ENCODE measurements at regions not wholly inside any gene's neighbourhood (a gene's known extent, or its start where the extent isn't known, plus 50 kb on each side); places are given as distances from the start of the nearest gene placed in this dataset.

GRCh38 chr11:101341578-101341977 lies 212.0 kb upstream of the PGR start:
- WGBS (ENCODE audit: insufficient coverage) = no CpG with 5 or more reads among the region's 1 CpG

GRCh38 chr11:101336858-101337257 lies 207.2 kb upstream of the PGR start:
- H3K27ac ChIP-seq (ENCODE audit: low read depth in 1 of 2, low read length in 2 of 2) = no peak overlapping the region
- no peaks in the 10 kb centered on the region for H3K27me3 Mint-ChIP-seq (ENCODE audit: low read depth in 3 of 3)
- WGBS (ENCODE audit: insufficient coverage) = 56% methylated on average over 2 of the region's 4 CpGs
- H3K4me1 ChIP-seq (ENCODE audit: control insufficient read depth in 1 of 2, insufficient read depth in 2 of 2, low read length in 2 of 2) = no peaks in the 10 kb centered on the region
- no peaks in the 10 kb centered on the region for H3K36me3 ChIP-seq (replicated peaks in 1 of 2; ENCODE audit: control insufficient read depth in 1 of 2, insufficient read depth in 2 of 2, low read length in 2 of 2)
- H3K4me3 Mint-ChIP-seq = no peak overlapping the region
- TF ChIP-seq CTCF (IDR thresholded peaks at IDR 0.05) = no peak
- no peak overlapping the region for H3K4me2 ChIP-seq (replicated peaks; ENCODE audit: extremely low read depth, low read length, poor library complexity, severe bottlenecking)
- H2AFZ ChIP-seq (ENCODE audit: insufficient read depth, low read depth, low read length, poor library complexity, severe bottlenecking) = no peak overlapping the region
- H3K4me1 Mint-ChIP-seq = no peaks in the 10 kb centered on the region
- H3K79me2 ChIP-seq (ENCODE audit: insufficient read depth, low read length) = no peaks in the 10 kb centered on the region
- no peak overlapping the region for H3K9ac ChIP-seq (ENCODE audit: insufficient read depth, low read length, poor library complexity, severe bottlenecking)
- H3K27ac Mint-ChIP-seq = no peak overlapping the region
- H3K36me3 Mint-ChIP-seq = no peaks in the 10 kb centered on the region
- no peaks in the 10 kb centered on the region for H4K20me1 ChIP-seq (ENCODE audit: insufficient read depth, low read length)
- no peak for DNase-seq
- no peaks in the 10 kb centered on the region for H3K27me3 ChIP-seq (ENCODE audit: control insufficient read depth in 2 of 2, insufficient read depth in 2 of 2, low read length in 2 of 2)
- H3K4me3 ChIP-seq (replicated peaks in 1 of 3; ENCODE audit: low read depth in 2 of 3, low read length in 3 of 3) = no peak overlapping the region
- intact Hi-C loops (cut with micrococcal nuclease) = no loop called here
- peaks cover 0 to 5% (median 3%) of the 10 kb centered on the region in 7 donors for H3K9me3 Mint-ChIP-seq
- no peaks in the 10 kb centered on the region for H3K9me3 ChIP-seq (replicated peaks in 1 of 2; ENCODE audit: control insufficient read depth in 1 of 2, insufficient read depth in 1 of 2, low read length in 2 of 2)

More at GRCh38 chr11:101341578-101341977, 212.0 kb upstream of the PGR start:
- H4K20me1 ChIP-seq (ENCODE audit: insufficient read depth, low read length) = no peaks in the 10 kb centered on the region
- H3K9ac ChIP-seq (ENCODE audit: insufficient read depth, low read length, poor library complexity, severe bottlenecking) = no peak overlapping the region
- Mint-ChIP-seq H3K27ac (no peak overlapping the region), H3K4me3 (no peak overlapping the region), H3K27me3 (ENCODE audit: low read depth in 3 of 3) (no peaks in the 10 kb centered on the region), H3K9me3 (peaks cover 0 to 6% (median 3%) of the 10 kb centered on the region in 7 donors), H3K4me1 (no peaks in the 10 kb centered on the region), H3K36me3 (no peaks in the 10 kb centered on the region)
- no peak overlapping the region for H3K4me2 ChIP-seq (replicated peaks; ENCODE audit: extremely low read depth, low read length, poor library complexity, severe bottlenecking)
- H3K79me2 ChIP-seq (ENCODE audit: insufficient read depth, low read length) = no peaks in the 10 kb centered on the region
- H3K4me1 ChIP-seq (ENCODE audit: control insufficient read depth in 1 of 2, insufficient read depth in 2 of 2, low read length in 2 of 2) = no peaks in the 10 kb centered on the region
- TF ChIP-seq CTCF (IDR thresholded peaks at IDR 0.05) = no peak
- H3K36me3 ChIP-seq (replicated peaks in 1 of 2; ENCODE audit: control insufficient read depth in 1 of 2, insufficient read depth in 2 of 2, low read length in 2 of 2) = no peaks in the 10 kb centered on the region
- intact Hi-C loops (cut with micrococcal nuclease) = no loop called here
- no peak overlapping the region for H2AFZ ChIP-seq (ENCODE audit: insufficient read depth, low read depth, low read length, poor library complexity, severe bottlenecking)
- DNase-seq = no peak
- no peak overlapping the region for H3K27ac ChIP-seq (ENCODE audit: low read depth in 1 of 2, low read length in 2 of 2)
- peaks cover 0 to 5% of the 10 kb centered on the region in 2 donors for H3K9me3 ChIP-seq (replicated peaks in 1 of 2; ENCODE audit: control insufficient read depth in 1 of 2, insufficient read depth in 1 of 2, low read length in 2 of 2)
- no peak overlapping the region for H3K4me3 ChIP-seq (replicated peaks in 1 of 3; ENCODE audit: low read depth in 2 of 3, low read length in 3 of 3)
- no peaks in the 10 kb centered on the region for H3K27me3 ChIP-seq (ENCODE audit: control insufficient read depth in 2 of 2, insufficient read depth in 2 of 2, low read length in 2 of 2)
